ENCODE measurements at regions not wholly inside any gene's neighbourhood (a gene's known extent, or its start where the extent isn't known, plus 50 kb on each side); places are given as distances from the start of the nearest gene placed in this dataset.

- no peak overlapping the region for H2AFZ ChIP-seq (ENCODE audit: low read depth, low read length)
- H3K9me1 ChIP-seq (replicated peaks; ENCODE audit: control insufficient read depth, extremely low read depth, insufficient read depth, low read length), result no peaks in the 10 kb centered on the region
- no peak for TF ChIP-seq CTCF (IDR thresholded peaks at IDR 0.05; ENCODE audit: extremely low read depth in 1 of 2, insufficient read depth in 1 of 2, low read depth in 1 of 2, low read length in 2 of 2)
- TF ChIP-seq GATA2 (IDR thresholded peaks at IDR 0.05; ENCODE audit: insufficient read depth, insufficient read length, low read depth, low read length), result no peak
- H3K4me2 ChIP-seq (ENCODE audit: insufficient read depth, low read length), result no peak overlapping the region
- H3K4me1 ChIP-seq (ENCODE audit: control insufficient read depth, extremely low read depth, insufficient read depth, low read length), result peaks cover 31% of the 10 kb centered on the region
- H3K4me3 ChIP-seq (replicated peaks in 1 of 3; ENCODE audit: insufficient read depth in 1 of 3, low read depth in 1 of 3, low read length in 3 of 3), result no peak overlapping the region
- H3K79me2 ChIP-seq (ENCODE audit: control insufficient read depth, insufficient read depth, low read length), result no peaks in the 10 kb centered on the region
- no peak for DNase-seq (ENCODE audit: low read depth, low spot score)
- H3K27me3 ChIP-seq (ENCODE audit: control insufficient read depth in 2 of 2, insufficient read depth in 2 of 2, low read length in 2 of 2), result no peaks in the 10 kb centered on the region
- ChIA-PET POLR2A (no interaction called here), CTCF (no interaction called here)
- dilution Hi-C loops (cut with MboI; ENCODE audit: extremely low pct_ligation_motif_present, low sequenced_read_pairs) (no loop called here), intact Hi-C loops (cut with micrococcal nuclease) (loop anchor here (2.0 kb wide), 1 partner anchor 1817 kb away; the partner anchor contains the start of gene TLE4)
- FAIRE-seq, result no peak
- H3K9ac ChIP-seq (replicated peaks; ENCODE audit: extremely low read depth, insufficient read depth, low read length), result no peak overlapping the region
- H3K9me3 ChIP-seq (replicated peaks; ENCODE audit: control insufficient read depth, insufficient read depth, low read length), result no peaks in the 10 kb centered on the region
- no peaks in the 10 kb centered on the region for H4K20me1 ChIP-seq (replicated peaks; ENCODE audit: control insufficient read depth, extremely low read depth, insufficient read depth, low read length)
- no peak overlapping the region for H3K27ac ChIP-seq (ENCODE audit: insufficient read depth, low read depth, low read length)
- no TSS peak for BruUV-seq (replicated peaks)
- H3K36me3 ChIP-seq (ENCODE audit: control insufficient read depth in 2 of 2, extremely low read depth in 1 of 2, insufficient read depth in 2 of 2, low read length in 2 of 2), result no peaks in the 10 kb centered on the region
These were observed 301.8 kb downstream of the TLE1 start for GRCh38 chr9:81387360-81388106.

DNA sequence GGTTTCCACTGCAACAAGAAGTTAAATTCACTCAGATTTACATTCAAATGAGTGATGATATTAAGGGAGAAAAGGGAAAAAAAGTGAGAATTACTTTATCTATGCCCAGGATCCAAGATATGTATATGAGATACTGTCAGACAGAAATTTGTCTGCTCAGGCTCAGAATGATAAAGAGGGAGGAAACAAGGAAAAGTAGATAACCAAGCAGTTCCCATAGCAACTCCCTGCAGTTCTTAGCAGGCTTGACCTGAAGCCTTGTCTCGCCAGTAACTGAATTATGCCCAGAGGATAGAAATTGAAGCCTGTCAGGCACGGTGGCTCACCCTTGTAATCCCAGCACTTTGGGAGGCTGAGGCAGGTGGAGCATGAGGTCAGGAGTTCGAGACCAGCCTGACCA is 304.4 kb downstream of the TLE1 start:
- BruUV-seq (replicated peaks), result no TSS peak
- Histone ChIP-seq H3K9me3 (replicated peaks; ENCODE audit: control insufficient read depth, insufficient read depth, low read length) (no peaks in the 10 kb centered on the region), H3K79me2 (ENCODE audit: control insufficient read depth, insufficient read depth, low read length) (no peaks in the 10 kb centered on the region), H2AFZ (ENCODE audit: low read depth, low read length) (no peak overlapping the region), H3K4me1 (ENCODE audit: control insufficient read depth, extremely low read depth, insufficient read depth, low read length) (peaks cover 15% of the 10 kb centered on the region), H3K27me3 (ENCODE audit: control insufficient read depth in 2 of 2, insufficient read depth in 2 of 2, low read length in 2 of 2) (no peaks in the 10 kb centered on the region), H3K9ac (replicated peaks; ENCODE audit: extremely low read depth, insufficient read depth, low read length) (no peak overlapping the region), H3K36me3 (ENCODE audit: control insufficient read depth in 2 of 2, extremely low read depth in 1 of 2, insufficient read depth in 2 of 2, low read length in 2 of 2) (no peaks in the 10 kb centered on the region), H3K9me1 (replicated peaks; ENCODE audit: control insufficient read depth, extremely low read depth, insufficient read depth, low read length) (no peaks in the 10 kb centered on the region), H4K20me1 (replicated peaks; ENCODE audit: control insufficient read depth, extremely low read depth, insufficient read depth, low read length) (no peaks in the 10 kb centered on the region), H3K4me2 (ENCODE audit: insufficient read depth, low read length) (no peak overlapping the region), H3K4me3 (replicated peaks in 1 of 3; ENCODE audit: insufficient read depth in 1 of 3, low read depth in 1 of 3, low read length in 3 of 3) (no peak overlapping the region), H3K27ac (ENCODE audit: insufficient read depth, low read depth, low read length) (no peak overlapping the region)
- CTCF ChIA-PET, result no interaction called here
- TF ChIP-seq, protein P1, sequence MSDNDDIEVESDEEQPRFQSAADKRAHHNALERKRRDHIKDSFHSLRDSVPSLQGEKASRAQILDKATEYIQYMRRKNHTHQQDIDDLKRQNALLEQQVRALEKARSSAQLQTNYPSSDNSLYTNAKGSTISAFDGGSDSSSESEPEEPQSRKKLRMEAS (IDR thresholded peaks at IDR 0.05; ENCODE audit: insufficient read depth, insufficient read length), result no peak
- no peak for TF ChIP-seq POLR2AphosphoS5 (IDR thresholded peaks at IDR 0.05; ENCODE audit: insufficient read depth, low read depth, low read length)
- no peak for TF ChIP-seq CTCF (IDR thresholded peaks at IDR 0.05; ENCODE audit: extremely low read depth in 1 of 2, insufficient read depth in 1 of 2, low read depth in 1 of 2, low read length in 2 of 2)
- intact Hi-C loops (cut with micrococcal nuclease) (no loop called here), dilution Hi-C loops (cut with MboI; ENCODE audit: extremely low pct_ligation_motif_present, low sequenced_read_pairs) (no loop called here)
- FAIRE-seq, result no peak
- peak; percentile 35 for DNase-seq (ENCODE audit: low read depth, low spot score)
- POLR2A ChIA-PET, result no interaction called here
